ENCODE measurements at regions not wholly inside any gene's neighbourhood (a gene's known extent, or its start where the extent isn't known, plus 50 kb on each side); places are given as distances from the start of the nearest gene placed in this dataset.

DNA sequence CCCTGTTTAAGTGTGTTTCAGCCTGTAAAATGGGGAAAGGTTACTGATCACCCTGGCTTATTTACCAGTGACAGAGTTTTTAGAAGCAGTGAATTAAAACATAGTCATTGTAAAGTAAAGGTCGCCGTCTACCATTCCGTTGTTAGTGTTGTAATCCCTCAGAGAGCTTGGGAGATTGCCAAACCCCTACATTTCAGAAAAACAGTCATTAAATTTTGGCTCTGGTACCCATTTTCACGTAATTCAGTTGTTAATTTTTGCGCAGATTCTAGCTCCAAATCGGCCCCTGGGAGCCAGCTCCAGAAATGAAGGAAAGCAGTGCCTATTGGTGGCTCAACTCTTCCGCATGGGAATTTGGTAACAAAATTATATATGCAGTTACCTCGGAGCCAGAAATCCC lies 127.7 kb upstream of the AJAP1 start:
- intact Hi-C loops (cut with DNase I, micrococcal nuclease) = no loop called here
- no peak for ATAC-seq
- DNase-seq = no peak

DNA sequence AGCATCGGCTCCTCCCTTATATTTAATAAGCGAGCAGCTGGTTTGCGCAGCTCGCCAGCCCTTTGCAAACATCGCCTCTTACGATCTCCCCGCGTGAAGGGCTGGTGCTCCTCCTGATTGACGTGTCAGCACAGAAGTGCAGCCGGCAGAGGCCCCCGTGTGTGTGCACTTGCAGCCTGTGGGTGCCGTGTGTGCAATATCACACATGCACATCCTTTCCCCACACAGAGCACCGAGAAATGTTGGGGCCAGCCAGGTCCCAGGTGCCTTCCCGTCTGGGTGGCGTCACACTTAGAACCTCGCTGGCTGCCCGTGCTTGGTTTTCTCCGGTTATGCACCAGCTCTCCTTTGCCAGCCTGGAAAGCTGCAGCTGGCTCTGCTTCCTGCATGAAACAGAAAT lies 126.6 kb upstream of the AJAP1 start:
- ATAC-seq (peak; percentile 59), DNase-seq (peak in 1 of 2 donors; percentile 4)
- intact Hi-C loops (cut with DNase I, micrococcal nuclease) = no loop called here

DNA sequence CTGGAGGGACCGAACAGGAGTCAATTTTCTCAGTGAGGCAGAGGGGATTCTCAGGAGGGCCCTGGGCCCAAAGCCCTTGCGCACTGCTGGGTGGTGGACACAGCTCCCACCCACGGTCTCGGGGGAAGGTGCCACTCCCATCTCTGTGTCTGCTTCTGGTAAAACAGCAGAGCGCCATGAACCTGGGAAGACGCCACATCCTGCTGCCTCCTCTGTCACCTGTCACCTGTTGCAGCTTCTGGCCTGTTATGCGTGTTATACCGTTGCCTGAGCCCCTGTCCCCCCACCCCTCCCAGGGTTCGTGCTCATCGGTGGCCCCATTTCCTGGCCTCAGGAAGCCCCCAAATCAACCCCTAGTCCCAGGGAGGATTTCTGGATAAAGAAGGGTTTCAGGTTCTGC lies 125.8 kb upstream of the AJAP1 start:
- ATAC-seq (no peak), DNase-seq (no peak)
- intact Hi-C loops (cut with DNase I, micrococcal nuclease) = no loop called here

DNA sequence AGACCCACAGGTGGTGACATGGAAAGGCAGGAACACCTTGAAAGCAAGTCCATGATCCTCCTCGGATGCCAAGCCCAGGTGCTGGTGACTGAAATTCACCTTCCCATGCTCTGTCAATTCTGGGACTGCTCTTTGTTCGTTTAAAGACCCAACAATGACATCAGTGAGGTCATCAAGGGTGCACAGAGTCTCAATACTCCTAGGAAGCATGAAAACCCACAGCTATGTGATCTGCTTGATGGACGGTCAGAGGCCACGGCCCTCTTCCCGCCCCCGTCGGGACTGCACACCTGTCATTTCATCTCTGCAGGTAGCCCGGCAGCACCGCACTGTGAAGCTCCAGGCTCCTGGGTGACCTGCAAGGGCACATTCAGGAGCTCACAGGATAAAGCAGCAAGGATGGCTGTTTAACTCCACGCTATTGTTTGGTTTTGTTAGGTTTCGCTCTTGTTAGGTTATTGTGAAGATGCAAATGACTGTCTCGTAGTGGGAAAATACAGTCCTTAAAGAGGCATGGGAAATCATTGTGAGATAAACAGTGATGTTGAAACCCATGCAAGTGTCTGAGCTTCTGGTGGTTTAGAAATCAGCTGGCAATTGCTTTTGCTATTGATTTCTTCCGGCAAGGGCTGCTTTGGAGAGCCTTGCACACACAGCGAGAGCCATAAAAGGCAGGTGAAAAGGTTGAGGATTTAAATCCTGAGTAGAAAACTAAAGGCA lies 124.8 kb upstream of the AJAP1 start:
- no peak for ATAC-seq
- intact Hi-C loops (cut with DNase I, micrococcal nuclease) = no loop called here
- no peak for DNase-seq

DNA sequence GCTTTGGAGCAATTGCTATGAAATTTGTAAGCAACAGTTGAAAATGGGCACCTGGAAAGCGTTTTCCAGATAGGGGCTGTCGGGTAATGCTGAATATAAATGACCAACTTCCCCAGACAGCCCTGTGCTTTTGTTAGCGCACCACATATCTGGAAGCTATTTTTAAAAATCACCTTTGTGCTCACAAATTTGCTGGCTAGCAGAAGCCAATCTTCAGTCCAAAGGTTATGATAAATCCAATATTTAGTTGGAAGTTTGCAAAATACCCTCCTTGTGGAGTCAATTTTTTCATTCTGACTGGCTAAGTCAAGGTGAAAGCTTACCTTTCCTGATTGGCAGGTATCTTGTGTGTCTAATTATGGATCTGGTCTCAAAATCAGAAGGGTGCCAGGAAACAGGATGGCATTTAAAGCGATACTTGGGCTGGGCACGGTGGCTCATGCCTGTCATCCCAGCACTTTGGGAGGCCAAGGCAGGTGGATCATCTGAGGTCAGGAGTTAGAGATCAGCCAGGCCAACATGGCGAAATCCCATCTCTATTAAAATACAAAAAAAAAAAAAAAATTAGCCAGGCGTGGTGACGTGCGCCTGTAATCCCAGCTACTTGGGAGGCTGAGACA lies 124.1 kb upstream of the AJAP1 start:
- intact Hi-C loops (cut with DNase I, micrococcal nuclease) = no loop called here
- ATAC-seq = no peak

DNA sequence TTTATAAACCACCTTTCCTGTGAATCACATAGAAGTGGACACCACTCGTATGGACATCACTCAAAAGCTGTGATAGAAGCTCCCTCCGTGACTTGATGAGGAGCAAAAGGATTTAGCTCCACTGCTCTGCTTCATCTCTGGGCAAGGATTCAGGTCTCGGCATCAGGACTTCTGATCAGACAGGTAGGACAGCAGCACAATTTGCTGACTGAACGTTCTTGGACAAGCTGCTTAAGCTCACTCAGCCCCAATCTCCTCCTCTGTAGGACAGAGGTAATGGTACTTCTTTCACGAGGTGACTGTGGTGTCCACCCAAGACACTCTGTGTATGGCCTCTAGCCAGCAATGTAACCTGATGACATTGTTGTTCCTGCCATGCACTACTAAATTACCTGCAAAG lies 122.6 kb upstream of the AJAP1 start:
- ATAC-seq = no peak
- no peak for DNase-seq
- intact Hi-C loops (cut with DNase I, micrococcal nuclease) = no loop called here

More for the DNA sequence above, 124.1 kb upstream of the AJAP1 start:
- no peak for DNase-seq

DNA sequence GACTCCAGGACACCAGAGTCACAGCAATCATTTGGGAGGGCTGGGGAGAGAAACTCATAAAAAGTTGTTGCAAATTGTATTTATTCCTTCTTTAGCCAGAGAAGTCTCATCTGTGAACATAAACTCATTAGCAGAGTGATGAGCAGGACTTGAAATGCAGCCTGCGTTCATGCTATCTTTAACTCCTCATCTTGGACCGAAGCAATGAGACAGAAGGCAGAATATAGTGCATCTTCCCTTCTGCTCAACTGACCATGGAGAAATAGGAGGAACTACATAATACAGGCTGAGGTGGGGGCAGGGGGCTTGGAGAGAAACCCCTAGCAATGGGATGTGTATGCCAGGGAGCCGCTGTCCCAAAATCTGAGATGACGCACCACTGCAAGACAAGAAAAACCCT lies 121.8 kb upstream of the AJAP1 start:
- DNase-seq (no peak), ATAC-seq (no peak)
- intact Hi-C loops (cut with DNase I, micrococcal nuclease) = no loop called here

DNA sequence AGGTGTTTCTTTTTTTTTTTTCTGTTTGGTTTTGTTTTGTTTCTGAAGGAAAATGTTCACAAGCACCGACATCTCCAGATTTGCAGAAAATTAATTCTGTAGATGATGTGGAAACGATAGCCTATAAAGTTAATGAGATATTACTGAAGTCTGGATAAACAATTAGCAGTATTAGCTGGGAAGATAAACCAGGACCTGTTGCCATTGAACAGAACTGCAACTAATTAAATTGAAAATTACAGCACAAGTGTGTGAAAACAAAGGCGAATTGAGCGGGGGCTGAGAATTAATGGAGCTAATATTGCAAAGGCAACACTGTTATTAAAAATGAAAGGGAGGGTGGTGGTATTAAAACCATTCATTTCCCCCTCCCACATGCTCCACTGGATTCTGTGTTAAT lies 107.5 kb upstream of the AJAP1 start:
- ATAC-seq (no peak), DNase-seq (no peak)
- intact Hi-C loops (cut with DNase I, micrococcal nuclease) = no loop called here

DNA sequence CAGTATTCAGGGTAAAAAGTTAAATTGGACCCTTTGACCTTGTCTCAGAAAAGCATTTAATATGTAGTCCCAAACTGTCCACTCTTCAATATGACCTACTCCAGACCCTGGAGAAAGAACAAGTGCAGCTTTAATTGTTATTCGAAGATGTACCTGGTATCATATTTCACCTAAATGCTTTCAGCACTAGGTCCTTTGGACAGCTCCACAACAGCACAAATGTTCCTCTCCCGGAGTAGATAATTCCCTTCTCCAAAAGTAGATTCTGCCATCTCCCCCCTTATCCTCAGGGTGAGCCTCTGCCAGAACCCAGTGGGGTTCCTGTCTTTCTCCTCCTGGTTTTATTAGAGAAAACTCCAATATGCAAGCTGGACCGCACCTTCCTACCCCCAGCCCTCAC lies 104.5 kb upstream of the AJAP1 start:
- DNase-seq (no peak), ATAC-seq (no peak)
- intact Hi-C loops (cut with DNase I, micrococcal nuclease) = no loop called here

DNA sequence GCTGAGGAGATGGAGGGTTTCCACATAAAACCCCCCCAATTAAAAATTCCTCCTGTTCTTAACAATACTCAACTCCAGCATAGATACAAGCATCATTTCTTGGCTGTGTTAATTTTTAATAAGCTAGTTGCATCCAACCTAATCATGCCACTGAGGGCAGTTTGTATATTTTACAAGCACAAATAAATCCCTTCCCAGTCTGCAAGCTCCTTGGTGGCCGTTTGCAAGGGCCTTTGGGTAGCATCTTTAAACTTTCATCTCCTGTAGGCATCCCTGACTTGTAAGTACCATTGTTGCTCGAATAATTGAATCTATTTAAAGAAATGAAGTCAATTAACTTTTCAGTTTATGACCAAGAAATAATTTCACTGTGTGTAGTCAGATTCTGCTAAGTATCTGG lies 103.5 kb upstream of the AJAP1 start:
- intact Hi-C loops (cut with DNase I, micrococcal nuclease) = no loop called here
- DNase-seq (no peak), ATAC-seq (no peak)

DNA sequence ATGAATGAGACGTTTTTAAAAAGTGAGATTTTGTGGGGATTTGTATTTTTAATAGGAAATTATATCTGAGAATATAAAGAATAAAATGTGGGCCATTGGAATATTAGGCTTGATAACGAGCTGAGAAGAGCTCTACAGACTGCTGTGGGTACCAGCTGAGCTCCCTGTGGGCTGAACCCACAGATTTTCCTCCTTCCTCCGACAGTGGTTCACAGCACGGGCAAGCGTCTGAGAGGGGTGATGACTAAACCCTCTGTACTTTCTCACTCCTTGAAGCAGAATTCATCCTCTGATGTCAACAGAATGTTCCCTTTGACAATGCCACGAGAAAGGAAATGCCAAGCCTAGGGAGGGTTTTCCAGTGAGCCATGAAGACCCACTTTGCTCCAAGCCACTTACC lies 102.7 kb upstream of the AJAP1 start:
- ATAC-seq (no peak), DNase-seq (no peak)
- intact Hi-C loops (cut with DNase I, micrococcal nuclease) = no loop called here

DNA sequence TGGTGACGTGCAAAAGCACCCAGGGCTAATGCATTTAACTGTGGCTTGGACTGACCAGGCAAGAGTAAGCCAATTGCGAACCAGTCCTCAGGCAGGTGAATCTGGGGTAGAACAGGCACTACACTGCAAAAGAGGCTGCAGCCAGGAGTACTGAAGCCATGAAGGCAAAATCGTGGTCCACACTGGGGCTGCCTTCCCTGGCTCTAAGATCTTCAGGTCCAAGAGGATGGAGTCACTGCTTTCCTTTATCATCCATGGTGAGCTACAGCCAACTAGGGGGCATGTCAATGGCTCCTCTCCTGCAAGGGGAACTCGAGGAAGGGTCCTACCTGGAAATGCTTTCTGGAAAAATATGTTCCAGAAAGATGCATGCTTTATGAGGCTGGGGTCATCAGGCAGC lies 100.6 kb upstream of the AJAP1 start:
- no peak for ATAC-seq
- DNase-seq = no peak
- intact Hi-C loops (cut with DNase I, micrococcal nuclease) = no loop called here

DNA sequence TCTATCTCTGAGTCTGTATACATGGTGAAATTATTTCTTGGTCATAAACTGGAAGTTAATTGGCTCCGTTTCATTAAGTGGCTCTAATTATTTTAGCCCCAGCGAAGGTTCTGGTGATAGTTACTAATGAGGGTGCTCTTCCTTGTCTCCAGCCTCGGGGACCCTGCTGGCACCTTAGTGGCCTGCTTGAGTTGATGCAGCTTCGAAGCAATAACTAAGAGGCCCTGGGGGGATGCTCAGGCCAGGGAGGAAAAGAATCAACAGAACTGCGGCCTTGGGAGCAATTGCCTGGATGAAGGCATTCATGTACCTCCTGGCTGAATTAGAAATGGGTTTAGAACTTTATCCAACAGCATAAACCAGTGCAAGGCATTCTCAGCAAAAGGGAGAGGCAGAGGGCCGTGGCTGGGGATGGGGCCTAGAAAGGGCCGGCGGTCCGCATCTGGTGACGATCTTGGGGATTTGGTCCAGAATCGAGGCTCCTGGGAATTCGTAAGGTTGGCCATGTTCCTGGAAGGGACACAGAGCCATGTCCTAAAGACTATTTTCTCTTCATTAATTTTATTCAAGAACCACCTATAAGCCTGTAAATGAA lies 100.0 kb upstream of the AJAP1 start:
- intact Hi-C loops (cut with DNase I, micrococcal nuclease) = no loop called here
- no peak for ATAC-seq
- DNase-seq = no peak

DNA sequence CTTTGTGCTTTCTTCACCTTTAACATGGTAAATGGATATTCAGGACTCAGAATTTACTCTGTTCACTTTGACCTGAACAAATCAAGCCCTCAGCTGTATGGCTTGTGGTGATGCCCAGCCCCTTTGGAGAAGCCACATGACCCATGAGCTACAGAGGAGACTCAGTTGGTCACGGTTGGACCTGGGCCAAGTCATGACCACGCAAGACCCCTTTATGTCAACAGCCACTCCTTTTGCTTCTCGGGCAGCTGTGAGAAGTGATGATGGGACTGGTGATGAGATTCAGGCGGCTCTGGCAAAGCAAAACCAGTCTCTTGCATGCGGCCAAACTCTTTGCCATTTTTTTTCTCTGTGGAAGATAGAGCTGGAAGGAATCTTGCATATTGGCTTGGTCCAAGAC lies 96.5 kb upstream of the AJAP1 start:
- intact Hi-C loops (cut with DNase I, micrococcal nuclease) = no loop called here
- ATAC-seq (no peak), DNase-seq (no peak)

DNA sequence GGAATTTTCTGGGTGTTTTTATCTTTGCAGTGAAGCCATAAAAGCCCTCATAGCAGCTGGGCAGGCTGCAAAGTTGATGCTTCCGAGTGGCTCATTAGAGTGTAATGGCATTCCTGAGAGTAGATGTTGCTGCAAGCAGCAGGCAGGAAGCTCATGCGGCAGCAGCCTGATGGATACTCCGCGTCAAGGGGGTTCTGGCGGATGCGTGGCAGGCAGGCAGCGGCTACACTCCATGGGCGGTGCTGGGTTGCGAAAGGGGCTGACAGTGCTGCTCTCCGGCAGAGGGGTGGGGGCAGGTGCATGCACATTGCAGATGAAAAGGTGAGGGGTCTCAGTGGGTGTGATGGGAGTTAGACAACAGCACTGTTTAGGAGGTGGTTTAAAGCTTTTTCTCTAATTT lies 93.2 kb upstream of the AJAP1 start:
- DNase-seq (no peak), ATAC-seq (no peak)
- intact Hi-C loops (cut with DNase I, micrococcal nuclease) = no loop called here

DNA sequence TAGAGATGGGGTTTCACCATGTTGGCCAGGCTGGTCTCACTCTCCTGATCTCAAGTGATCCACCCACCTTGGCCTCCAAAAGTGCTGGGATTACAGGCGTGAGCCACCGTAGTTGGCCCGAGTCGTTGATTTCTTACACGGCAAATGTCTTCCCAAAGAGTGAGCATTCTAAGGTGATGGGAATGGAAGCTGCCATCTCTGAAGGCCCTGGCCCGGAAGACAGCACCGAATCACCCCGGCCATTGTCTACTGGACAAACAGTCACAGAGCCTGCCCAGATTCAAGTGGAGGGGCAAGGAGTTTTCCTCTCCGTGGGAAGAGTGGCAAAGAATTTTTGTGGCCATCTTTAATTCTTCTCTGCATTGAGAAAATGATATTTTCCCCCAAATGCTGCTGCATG lies 92.1 kb upstream of the AJAP1 start:
- ATAC-seq = no peak
- no peak for DNase-seq
- intact Hi-C loops (cut with DNase I, micrococcal nuclease) = no loop called here

DNA sequence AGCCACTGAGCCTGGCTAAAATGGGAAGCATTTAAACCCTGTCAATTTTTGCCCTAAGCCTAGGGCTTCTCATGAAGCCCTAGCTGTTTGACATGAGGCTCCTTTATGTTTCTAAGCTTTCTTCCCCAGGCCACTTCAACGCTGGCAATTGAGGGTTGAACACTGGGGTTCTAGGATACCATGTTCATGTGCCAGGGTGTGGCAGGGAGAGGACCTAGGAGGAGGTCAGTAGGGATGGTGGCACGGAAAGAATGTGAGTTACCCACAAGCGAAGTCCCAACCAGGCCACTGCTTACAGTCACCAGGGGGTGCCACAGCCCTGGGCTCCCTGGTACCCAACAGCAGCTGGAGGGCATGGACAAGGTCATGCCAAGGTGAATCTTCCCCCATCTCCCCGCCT lies 90.8 kb upstream of the AJAP1 start:
- ATAC-seq = no peak
- intact Hi-C loops (cut with DNase I, micrococcal nuclease) = no loop called here
- no peak for DNase-seq

DNA sequence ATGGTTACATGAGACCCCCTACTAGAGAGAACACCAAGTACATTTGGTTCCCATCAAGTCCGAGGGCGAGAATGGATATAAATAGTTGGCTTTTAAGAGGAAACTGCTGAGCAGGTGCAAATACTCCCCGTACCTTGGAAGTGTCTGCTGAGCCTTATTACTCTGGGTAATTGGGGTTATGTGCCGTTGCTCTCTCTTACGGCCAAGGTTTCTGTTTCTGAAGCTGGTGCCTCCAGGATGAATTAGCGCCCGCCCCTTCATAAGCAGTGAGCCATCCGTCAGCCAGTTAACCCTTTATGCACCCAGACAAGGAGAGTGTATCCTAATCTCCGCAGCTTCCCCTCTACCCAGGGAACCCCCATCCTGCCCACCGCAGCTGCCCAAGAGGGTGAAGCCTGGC lies 90.4 kb upstream of the AJAP1 start:
- intact Hi-C loops (cut with DNase I, micrococcal nuclease) = no loop called here
- ATAC-seq (no peak), DNase-seq (no peak)

DNA sequence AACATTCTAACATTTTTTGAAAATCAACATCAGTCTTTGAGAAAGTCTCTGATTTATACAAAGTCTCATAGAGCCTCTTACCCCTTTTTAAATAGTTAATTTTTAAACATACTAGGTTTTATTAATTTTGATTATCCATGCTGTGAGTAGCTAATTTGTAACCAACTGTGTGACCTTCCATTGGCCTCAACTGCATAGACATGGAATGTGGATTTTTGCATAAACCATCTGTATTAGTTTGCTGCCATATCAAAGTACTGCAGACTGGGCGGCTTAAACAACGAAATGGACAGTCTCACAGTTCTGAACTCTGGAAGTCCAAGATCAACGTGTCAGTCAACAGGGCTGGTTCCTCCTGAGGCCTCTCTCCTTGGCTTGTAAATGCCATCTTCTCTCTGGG lies 89.2 kb upstream of the AJAP1 start:
- no peak for ATAC-seq
- intact Hi-C loops (cut with DNase I, micrococcal nuclease) = no loop called here
- no peak for DNase-seq

DNA sequence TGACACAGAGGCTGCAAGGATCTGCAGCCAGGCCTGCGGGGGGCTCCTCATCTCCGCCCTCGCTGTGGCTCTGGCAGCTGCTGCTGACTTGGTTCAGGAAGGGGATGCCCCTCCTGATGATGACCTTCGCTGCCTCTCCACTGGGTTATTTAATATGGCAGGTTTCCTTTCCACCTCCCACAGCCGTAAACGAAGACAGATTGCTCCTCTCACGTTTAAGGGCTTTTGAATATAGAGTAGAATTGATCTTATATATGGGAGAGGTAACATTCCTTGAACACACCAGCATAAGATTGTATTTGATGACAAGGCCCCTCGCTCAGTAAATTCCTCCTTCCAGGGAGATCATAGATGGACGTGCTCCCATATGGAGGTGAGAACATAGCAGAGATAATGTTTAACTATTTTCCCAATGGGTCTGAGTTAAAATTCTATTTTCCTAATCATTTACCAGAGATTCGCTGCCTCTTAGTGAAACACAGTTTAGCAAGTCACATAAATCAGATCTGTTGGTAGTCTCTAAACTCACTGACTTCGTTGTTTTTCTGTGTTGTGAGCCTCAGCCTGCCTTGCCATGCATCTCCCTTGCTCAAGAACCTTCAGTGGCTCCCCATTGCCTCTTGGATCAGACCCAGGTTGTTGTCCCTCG lies 88.5 kb upstream of the AJAP1 start:
- ATAC-seq (no peak), DNase-seq (no peak)
- intact Hi-C loops (cut with DNase I, micrococcal nuclease) = no loop called here
